DOHH2 (cell line): ENCODE measurements at regions not wholly inside any gene's neighbourhood (a gene's known extent, or its start where the extent isn't known, plus 50 kb on each side); places are given as distances from the start of the nearest gene placed in this dataset.
A peak's percentile ranks its signal among the peaks of the same experiment; 100 is the strongest.

Experiments used
- H3F3A ChIP-seq: fragments of 200-600 bp; sonication (generic), shearing (Covaris generic); 2 replicates; pipeline ENCODE4 v1.6.0; 2016; ENCODE audit warnings: antibody characterized with exemption, mild to moderate bottlenecking; ENCODE audit not compliant: control insufficient read depth, insufficient read depth
- H3K27ac ChIP-seq: fragments of 200-600 bp; sonication (generic); 2 replicates; pipeline ENCODE4 v1.5.1; 2014; ENCODE audit warnings: low read depth, mild to moderate bottlenecking, low read length, moderate library complexity
- H3K27me3 ChIP-seq: fragments of 200-600 bp; sonication (generic); 2 replicates; pipeline ENCODE4 v1.6.1; 2014; ENCODE audit warnings: mild to moderate bottlenecking, low read length, mixed read lengths; ENCODE audit not compliant: control insufficient read depth
- H3K36me3 ChIP-seq: fragments of 200-600 bp; sonication (generic); 2 replicates; pipeline ENCODE4 v1.6.1; 2014; ENCODE audit warnings: mild to moderate bottlenecking, low read length, moderate library complexity, mixed read lengths; ENCODE audit not compliant: control insufficient read depth
- H3K4me1 ChIP-seq: fragments of 200-600 bp; sonication (generic); 2 replicates; pipeline ENCODE4 v1.6.1; 2014; ENCODE audit warnings: mild to moderate bottlenecking, low read length, mixed read lengths; ENCODE audit not compliant: control insufficient read depth
- H3K4me2 ChIP-seq: fragments of 200-600 bp; sonication (generic); 2 replicates; pipeline ENCODE4 v1.6.0; 2014; ENCODE audit warnings: mild to moderate bottlenecking, low read length, moderate library complexity
- H3K4me3 ChIP-seq: fragments of 200-600 bp; sonication (generic); 2 replicates; pipeline ENCODE4 v1.5.1; 2014; ENCODE audit warnings: mild to moderate bottlenecking, low read length, mixed read lengths
- H3K79me2 ChIP-seq: fragments of 200-600 bp; sonication (generic); 2 replicates; pipeline ENCODE4 v1.6.1; 2014; ENCODE audit warnings: mild to moderate bottlenecking, low read length, mixed read lengths; ENCODE audit not compliant: control insufficient read depth
- H3K9me2 ChIP-seq: fragments of 200-600 bp; sonication (generic); replicated peaks from 2 replicates; pipeline ENCODE4 v1.6.1; 2014; ENCODE audit warnings: mild to moderate bottlenecking, low read length, mixed read lengths; ENCODE audit not compliant: control insufficient read depth
- H3K9me3 ChIP-seq: fragments of 200-600 bp; sonication (generic); 2 replicates; pipeline ENCODE4 v1.6.1; 2014; ENCODE audit warnings: antibody characterized with exemption, low read length, mixed read lengths; ENCODE audit not compliant: control insufficient read depth, insufficient read depth
- H4K20me1 ChIP-seq: fragments of 200-600 bp; sonication (generic); 2 replicates; pipeline ENCODE4 v1.6.0; 2014; ENCODE audit warnings: low read depth, mild to moderate bottlenecking, antibody characterized with exemption, low read length, moderate library complexity; ENCODE audit not compliant: control insufficient read depth, insufficient read depth
- EZH2phosphoT487 ChIP-seq: fragments of 200-600 bp; sonication (generic); IDR thresholded peaks from 2 replicates; pipeline ENCODE4 v1.6.1; 2017; ENCODE audit warnings: borderline replicate concordance, mild to moderate bottlenecking, antibody characterized with exemption, low read length, moderate library complexity, mixed read lengths
- TF ChIP-seq, protein P1 (sequence below): fragments of 200-600 bp; sonication (generic); IDR thresholded peaks from one replicate; pipeline ENCODE4 v1.5.1; 2014; ENCODE audit warnings: antibody characterized with exemption, mild to moderate bottlenecking, low read depth, low read length; ENCODE audit not compliant: poor library complexity, severe bottlenecking

DNA sequence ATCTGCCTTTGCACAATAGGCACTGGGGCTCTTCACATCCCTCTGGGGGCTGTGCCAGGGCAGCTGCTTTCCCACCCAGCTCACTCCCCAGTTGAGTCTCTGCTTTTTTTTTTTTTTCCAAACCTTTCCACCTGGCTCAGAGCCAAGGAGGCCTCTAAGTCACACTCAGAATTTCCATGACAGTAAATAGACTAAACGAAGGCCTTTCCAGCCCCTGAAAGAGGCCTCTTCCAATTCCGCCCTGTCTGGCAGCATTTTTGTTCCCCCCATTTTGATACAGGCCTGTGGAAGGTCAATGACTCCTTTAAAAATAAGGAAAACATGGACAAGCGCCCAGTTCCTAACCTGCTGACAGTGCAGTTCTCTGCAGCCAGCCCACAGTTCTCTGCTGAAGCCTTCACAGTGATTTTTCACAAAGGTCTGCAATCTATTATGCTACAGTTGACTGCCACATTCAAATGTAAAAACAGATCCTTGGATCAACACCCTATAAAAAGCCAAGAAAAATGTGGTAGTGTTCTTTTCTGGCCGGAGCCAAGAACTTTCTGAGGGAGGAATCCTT is 107.5 kb upstream of the SESN3 start:
- H3K4me1 ChIP-seq: peaks cover 11% of the 10 kb centered on the region
- H3K9me2 ChIP-seq: no peaks in the 10 kb centered on the region
- H3F3A ChIP-seq: no peaks in the 10 kb centered on the region
- no peaks in the 10 kb centered on the region for H3K27me3 ChIP-seq
- H4K20me1 ChIP-seq: no peaks in the 10 kb centered on the region
- H3K79me2 ChIP-seq: no peaks in the 10 kb centered on the region
- H3K27ac ChIP-seq: no peak overlapping the region
- no peak overlapping the region for H3K4me2 ChIP-seq
- no peaks in the 10 kb centered on the region for H3K36me3 ChIP-seq
- no peak overlapping the region for H3K4me3 ChIP-seq
- TF ChIP-seq EZH2phosphoT487: no peak
- TF ChIP-seq, protein P1, sequence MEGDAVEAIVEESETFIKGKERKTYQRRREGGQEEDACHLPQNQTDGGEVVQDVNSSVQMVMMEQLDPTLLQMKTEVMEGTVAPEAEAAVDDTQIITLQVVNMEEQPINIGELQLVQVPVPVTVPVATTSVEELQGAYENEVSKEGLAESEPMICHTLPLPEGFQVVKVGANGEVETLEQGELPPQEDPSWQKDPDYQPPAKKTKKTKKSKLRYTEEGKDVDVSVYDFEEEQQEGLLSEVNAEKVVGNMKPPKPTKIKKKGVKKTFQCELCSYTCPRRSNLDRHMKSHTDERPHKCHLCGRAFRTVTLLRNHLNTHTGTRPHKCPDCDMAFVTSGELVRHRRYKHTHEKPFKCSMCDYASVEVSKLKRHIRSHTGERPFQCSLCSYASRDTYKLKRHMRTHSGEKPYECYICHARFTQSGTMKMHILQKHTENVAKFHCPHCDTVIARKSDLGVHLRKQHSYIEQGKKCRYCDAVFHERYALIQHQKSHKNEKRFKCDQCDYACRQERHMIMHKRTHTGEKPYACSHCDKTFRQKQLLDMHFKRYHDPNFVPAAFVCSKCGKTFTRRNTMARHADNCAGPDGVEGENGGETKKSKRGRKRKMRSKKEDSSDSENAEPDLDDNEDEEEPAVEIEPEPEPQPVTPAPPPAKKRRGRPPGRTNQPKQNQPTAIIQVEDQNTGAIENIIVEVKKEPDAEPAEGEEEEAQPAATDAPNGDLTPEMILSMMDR: no peak
- no peaks in the 10 kb centered on the region for H3K9me3 ChIP-seq

DNA sequence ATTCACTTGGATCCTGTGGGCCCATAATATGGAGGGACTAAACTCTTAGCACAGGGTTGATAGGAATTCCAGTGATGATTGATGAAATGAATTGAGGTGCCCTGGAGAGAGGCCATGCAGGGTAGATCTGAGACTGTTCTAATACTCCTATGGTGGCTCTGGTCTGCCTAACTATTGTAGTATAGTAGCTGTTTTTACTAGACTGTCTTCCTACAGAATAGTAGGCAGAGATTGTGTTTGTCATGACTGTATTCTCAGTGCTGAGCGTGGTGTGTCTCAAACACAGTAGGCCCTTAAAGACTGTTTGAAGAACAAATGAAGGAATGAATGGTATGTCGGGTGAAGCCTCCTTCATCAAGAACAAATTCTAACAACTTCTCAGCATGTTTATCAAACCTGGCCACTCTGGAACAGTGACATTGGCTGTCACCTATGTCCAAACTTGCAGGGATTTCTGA is 107.0 kb upstream of the SESN3 start:
- Histone ChIP-seq H3K4me3 (no peak overlapping the region), H4K20me1 (no peaks in the 10 kb centered on the region), H3K4me2 (no peak overlapping the region), H3K79me2 (no peaks in the 10 kb centered on the region), H3K4me1 (peaks cover 11% of the 10 kb centered on the region), H3K27ac (no peak overlapping the region), H3K27me3 (no peaks in the 10 kb centered on the region), H3F3A (no peaks in the 10 kb centered on the region), H3K9me3 (no peaks in the 10 kb centered on the region), H3K9me2 (no peaks in the 10 kb centered on the region), H3K36me3 (no peaks in the 10 kb centered on the region)
- TF ChIP-seq EZH2phosphoT487: no peak
- TF ChIP-seq, protein P1: no peak

DNA sequence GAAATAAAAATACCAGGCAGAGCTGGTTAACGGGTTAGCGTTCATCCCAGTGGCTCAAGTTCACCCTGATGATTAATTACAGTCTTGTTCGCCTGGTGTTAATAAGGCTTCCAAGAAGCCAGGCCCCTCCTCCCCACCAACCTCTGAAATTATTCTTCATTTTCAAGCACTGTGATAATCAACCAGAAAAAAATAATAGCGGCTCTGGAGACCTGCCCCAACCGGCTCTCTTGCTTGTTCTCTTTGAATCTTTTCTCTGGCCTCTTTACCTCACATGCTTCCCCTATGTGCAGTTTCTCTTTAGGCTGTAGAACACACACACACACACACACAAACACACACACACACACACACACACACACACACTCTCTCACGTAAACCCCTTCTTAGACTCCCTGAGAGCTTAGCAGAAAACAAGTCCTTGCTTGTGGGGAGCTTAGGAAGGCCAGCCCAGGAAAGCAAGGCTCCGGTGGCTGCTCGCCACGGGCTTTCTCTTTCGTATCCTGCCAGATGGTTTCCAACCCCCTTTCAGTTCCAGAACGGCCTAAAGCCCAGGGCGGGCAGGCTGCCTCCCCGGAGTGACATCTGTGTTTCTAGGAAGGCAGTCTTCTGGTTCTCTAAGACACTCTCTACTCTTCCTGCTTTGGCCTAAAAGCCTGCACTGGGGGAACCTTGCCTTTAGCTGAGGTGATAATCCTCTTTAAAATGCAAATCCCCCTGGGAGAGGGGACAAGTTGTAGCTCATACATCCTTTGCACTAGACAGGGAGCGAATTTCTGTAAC is 106.4 kb upstream of the SESN3 start:
- Histone ChIP-seq H3K79me2 (no peaks in the 10 kb centered on the region), H3K4me1 (peaks cover 11% of the 10 kb centered on the region), H3K27me3 (no peaks in the 10 kb centered on the region), H3K9me2 (no peaks in the 10 kb centered on the region), H3K27ac (no peak overlapping the region), H3K9me3 (no peaks in the 10 kb centered on the region), H3K4me2 (peak overlapping the region; percentile 31), H3K4me3 (no peak overlapping the region; the same call in 1 of the 2 replicates), H3F3A (no peaks in the 10 kb centered on the region), H4K20me1 (no peaks in the 10 kb centered on the region), H3K36me3 (no peaks in the 10 kb centered on the region)
- no peak for TF ChIP-seq EZH2phosphoT487
- TF ChIP-seq, protein P1: no peak
